ENCODE measurements at regions not wholly inside any gene's neighbourhood (a gene's known extent, or its start where the extent isn't known, plus 50 kb on each side); places are given as distances from the start of the nearest gene placed in this dataset.

DNA sequence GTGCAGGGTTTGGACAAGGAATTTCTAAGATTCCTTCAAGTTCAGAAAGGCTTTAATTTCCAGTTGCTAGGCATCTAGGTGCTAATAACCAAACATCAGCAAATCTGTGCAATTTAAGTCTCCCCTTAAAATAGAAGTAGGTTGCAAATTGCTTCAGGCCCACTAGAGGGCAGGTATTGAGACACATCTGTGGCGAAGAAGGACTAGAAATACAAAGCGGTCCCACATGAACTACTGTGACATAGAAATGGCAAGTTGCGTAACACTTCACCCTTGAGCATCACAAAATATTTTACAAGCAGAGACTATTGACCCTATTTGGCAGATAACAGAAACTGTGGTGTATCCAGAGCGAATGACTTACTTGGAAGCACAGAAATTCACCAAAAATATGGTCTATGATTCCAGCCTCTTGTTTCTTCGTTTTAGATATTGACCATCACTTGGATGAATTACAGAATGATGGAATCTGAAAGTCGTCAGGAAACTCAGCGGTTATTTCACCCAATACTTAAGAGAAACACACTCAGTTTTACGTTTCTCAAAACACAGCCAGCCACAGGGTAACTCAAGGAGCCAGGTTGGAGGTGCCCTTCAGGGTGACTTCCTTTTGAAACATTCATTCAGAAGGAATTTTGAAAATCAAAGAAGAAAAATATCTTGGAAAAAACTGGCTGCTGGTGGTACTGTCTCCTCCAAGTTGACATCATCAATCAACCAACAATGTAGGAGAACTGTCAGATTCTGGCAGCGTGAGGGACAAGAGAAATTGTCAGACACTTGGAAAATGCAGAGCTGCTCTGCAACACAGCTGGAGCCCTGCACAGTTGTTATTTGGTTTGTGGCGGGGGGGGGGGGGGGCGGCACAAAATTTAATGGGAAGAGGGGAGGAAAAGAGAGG is 256.3 kb upstream of the MINDY3 start:
- TF ChIP-seq TAF1 (IDR thresholded peaks at IDR 0.05; ENCODE audit: low read depth): no peak
- TF ChIP-seq, protein P1, sequence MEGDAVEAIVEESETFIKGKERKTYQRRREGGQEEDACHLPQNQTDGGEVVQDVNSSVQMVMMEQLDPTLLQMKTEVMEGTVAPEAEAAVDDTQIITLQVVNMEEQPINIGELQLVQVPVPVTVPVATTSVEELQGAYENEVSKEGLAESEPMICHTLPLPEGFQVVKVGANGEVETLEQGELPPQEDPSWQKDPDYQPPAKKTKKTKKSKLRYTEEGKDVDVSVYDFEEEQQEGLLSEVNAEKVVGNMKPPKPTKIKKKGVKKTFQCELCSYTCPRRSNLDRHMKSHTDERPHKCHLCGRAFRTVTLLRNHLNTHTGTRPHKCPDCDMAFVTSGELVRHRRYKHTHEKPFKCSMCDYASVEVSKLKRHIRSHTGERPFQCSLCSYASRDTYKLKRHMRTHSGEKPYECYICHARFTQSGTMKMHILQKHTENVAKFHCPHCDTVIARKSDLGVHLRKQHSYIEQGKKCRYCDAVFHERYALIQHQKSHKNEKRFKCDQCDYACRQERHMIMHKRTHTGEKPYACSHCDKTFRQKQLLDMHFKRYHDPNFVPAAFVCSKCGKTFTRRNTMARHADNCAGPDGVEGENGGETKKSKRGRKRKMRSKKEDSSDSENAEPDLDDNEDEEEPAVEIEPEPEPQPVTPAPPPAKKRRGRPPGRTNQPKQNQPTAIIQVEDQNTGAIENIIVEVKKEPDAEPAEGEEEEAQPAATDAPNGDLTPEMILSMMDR (IDR thresholded peaks at IDR 0.05; ENCODE audit: poor library complexity, severe bottlenecking): peak; percentile 65
- TF ChIP-seq, protein P2, sequence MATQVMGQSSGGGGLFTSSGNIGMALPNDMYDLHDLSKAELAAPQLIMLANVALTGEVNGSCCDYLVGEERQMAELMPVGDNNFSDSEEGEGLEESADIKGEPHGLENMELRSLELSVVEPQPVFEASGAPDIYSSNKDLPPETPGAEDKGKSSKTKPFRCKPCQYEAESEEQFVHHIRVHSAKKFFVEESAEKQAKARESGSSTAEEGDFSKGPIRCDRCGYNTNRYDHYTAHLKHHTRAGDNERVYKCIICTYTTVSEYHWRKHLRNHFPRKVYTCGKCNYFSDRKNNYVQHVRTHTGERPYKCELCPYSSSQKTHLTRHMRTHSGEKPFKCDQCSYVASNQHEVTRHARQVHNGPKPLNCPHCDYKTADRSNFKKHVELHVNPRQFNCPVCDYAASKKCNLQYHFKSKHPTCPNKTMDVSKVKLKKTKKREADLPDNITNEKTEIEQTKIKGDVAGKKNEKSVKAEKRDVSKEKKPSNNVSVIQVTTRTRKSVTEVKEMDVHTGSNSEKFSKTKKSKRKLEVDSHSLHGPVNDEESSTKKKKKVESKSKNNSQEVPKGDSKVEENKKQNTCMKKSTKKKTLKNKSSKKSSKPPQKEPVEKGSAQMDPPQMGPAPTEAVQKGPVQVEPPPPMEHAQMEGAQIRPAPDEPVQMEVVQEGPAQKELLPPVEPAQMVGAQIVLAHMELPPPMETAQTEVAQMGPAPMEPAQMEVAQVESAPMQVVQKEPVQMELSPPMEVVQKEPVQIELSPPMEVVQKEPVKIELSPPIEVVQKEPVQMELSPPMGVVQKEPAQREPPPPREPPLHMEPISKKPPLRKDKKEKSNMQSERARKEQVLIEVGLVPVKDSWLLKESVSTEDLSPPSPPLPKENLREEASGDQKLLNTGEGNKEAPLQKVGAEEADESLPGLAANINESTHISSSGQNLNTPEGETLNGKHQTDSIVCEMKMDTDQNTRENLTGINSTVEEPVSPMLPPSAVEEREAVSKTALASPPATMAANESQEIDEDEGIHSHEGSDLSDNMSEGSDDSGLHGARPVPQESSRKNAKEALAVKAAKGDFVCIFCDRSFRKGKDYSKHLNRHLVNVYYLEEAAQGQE (IDR thresholded peaks at IDR 0.05; ENCODE audit: borderline replicate concordance): peak; percentile 57
- peak; percentile 67 for TF ChIP-seq POLR2AphosphoS5 (IDR thresholded peaks at IDR 0.05)
- no peak for TF ChIP-seq MXI1 (conservative IDR thresholded peaks at IDR 0.05; ENCODE audit: poor library complexity, severe bottlenecking)
- peak; percentile 63 for TF ChIP-seq SMC3 (conservative IDR thresholded peaks at IDR 0.05; ENCODE audit: poor library complexity)
- peak; percentile 51 for TF ChIP-seq RAD21 (conservative IDR thresholded peaks at IDR 0.05)
- TF ChIP-seq EP300 (conservative IDR thresholded peaks at IDR 0.05; ENCODE audit: poor library complexity, severe bottlenecking): peak; percentile 90
- H2AFZ ChIP-seq (ENCODE audit: low read depth, low read length): no peak overlapping the region
- no peaks in the 10 kb centered on the region for H3K27me3 ChIP-seq (ENCODE audit: insufficient read depth, low read depth, low read length)
- no peaks in the 10 kb centered on the region for H3K9me3 ChIP-seq (ENCODE audit: low read length)
- no peaks in the 10 kb centered on the region for H3K79me2 ChIP-seq (replicated peaks; ENCODE audit: insufficient read depth, low read length)
- no peak overlapping the region for H3K9ac ChIP-seq (ENCODE audit: low read length)
- no peaks in the 10 kb centered on the region for H4K20me1 ChIP-seq (ENCODE audit: insufficient read depth)
- H3K4me2 ChIP-seq (ENCODE audit: low read length): peak overlapping the region; percentile 19
- no peaks in the 10 kb centered on the region for H3F3A ChIP-seq (ENCODE audit: insufficient read depth, low read length, poor library complexity, severe bottlenecking)
- no peaks in the 10 kb centered on the region for H3K36me3 ChIP-seq (ENCODE audit: insufficient read depth, low read length)
- H3K27ac ChIP-seq (ENCODE audit: low read length): peak overlapping the region; percentile 64
- H3K4me3 ChIP-seq (ENCODE audit: low read length): peak overlapping the region; percentile 20
- no peaks in the 10 kb centered on the region for H3K9me2 ChIP-seq (ENCODE audit: insufficient read depth, low read length)

DNA sequence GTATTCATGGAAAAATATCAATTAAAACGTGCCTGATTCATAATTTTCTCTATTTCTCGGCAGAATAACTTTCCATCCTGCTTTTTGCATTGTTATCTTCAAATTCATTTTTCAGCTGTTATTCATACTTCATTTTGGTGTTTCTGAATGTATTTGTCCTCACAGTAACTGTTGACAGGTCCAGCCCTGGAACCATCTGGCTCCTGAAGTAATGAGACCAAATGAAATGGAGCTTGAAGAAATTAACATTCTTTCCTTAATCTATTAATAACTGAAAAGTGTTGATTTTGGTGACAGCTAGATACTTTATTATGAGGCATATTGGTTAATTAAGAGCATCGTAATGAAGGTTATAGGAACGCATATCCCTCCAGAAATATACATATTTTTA is 257.0 kb upstream of the MINDY3 start:
- H3F3A ChIP-seq (ENCODE audit: insufficient read depth, low read length, poor library complexity, severe bottlenecking): no peaks in the 10 kb centered on the region
- TF ChIP-seq POLR2AphosphoS5 (IDR thresholded peaks at IDR 0.05) (no peak), MXI1 (conservative IDR thresholded peaks at IDR 0.05; ENCODE audit: poor library complexity, severe bottlenecking) (no peak), EZH2 (IDR thresholded peaks at IDR 0.05; ENCODE audit: borderline replicate concordance, insufficient read depth, low read length, poor library complexity, severe bottlenecking) (no peak), SMC3 (conservative IDR thresholded peaks at IDR 0.05; ENCODE audit: poor library complexity) (no peak), EP300 (conservative IDR thresholded peaks at IDR 0.05; ENCODE audit: poor library complexity, severe bottlenecking) (no peak), RAD21 (conservative IDR thresholded peaks at IDR 0.05) (no peak), TAF1 (IDR thresholded peaks at IDR 0.05; ENCODE audit: low read depth) (no peak)
- TF ChIP-seq, protein P2 (IDR thresholded peaks at IDR 0.05; ENCODE audit: borderline replicate concordance): no peak
- TF ChIP-seq, protein P1 (IDR thresholded peaks at IDR 0.05; ENCODE audit: poor library complexity, severe bottlenecking): no peak
- no peaks in the 10 kb centered on the region for H3K27me3 ChIP-seq (ENCODE audit: insufficient read depth, low read depth, low read length)
- H3K4me3 ChIP-seq (ENCODE audit: low read length): peak overlapping the region; percentile 19
- H3K9me2 ChIP-seq (ENCODE audit: insufficient read depth, low read length): no peaks in the 10 kb centered on the region
- no peaks in the 10 kb centered on the region for H3K36me3 ChIP-seq (ENCODE audit: insufficient read depth, low read length)
- no peak overlapping the region for H3K9ac ChIP-seq (ENCODE audit: low read length)
- peak overlapping the region; percentile 64 for H3K27ac ChIP-seq (ENCODE audit: low read length)
- no peaks in the 10 kb centered on the region for H3K9me3 ChIP-seq (ENCODE audit: low read length)
- no peaks in the 10 kb centered on the region for H3K79me2 ChIP-seq (replicated peaks; ENCODE audit: insufficient read depth, low read length)
- peak overlapping the region; percentile 19 for H3K4me2 ChIP-seq (ENCODE audit: low read length)
- H2AFZ ChIP-seq (ENCODE audit: low read depth, low read length): no peak overlapping the region
- H4K20me1 ChIP-seq (ENCODE audit: insufficient read depth): no peaks in the 10 kb centered on the region
